DND-41 (cell line): ENCODE measurements at regions not wholly inside any gene's neighbourhood (a gene's known extent, or its start where the extent isn't known, plus 50 kb on each side); places are given as distances from the start of the nearest gene placed in this dataset.

Experiments
- EZH2 ChIP-seq: IDR thresholded peaks from 3 replicates; pipeline ENCODE4 v1.6.1; 2012; ENCODE audit warnings: borderline replicate concordance, low read depth, mild to moderate bottlenecking, moderate library complexity, low read length, inconsistent platforms; ENCODE audit not compliant: severe bottlenecking
- TF ChIP-seq, protein P1 (sequence below): IDR thresholded peaks from 2 replicates; pipeline ENCODE4 v1.5.1; 2012; ENCODE audit warnings: borderline replicate concordance, low read length, moderate library complexity, mild to moderate bottlenecking; ENCODE audit not compliant: poor library complexity, severe bottlenecking; ENCODE audit errors: extremely low read depth

GRCh38 chr6:145153495-145153894 is 581.8 kb downstream of the EPM2A start:
- TF ChIP-seq, protein P1, sequence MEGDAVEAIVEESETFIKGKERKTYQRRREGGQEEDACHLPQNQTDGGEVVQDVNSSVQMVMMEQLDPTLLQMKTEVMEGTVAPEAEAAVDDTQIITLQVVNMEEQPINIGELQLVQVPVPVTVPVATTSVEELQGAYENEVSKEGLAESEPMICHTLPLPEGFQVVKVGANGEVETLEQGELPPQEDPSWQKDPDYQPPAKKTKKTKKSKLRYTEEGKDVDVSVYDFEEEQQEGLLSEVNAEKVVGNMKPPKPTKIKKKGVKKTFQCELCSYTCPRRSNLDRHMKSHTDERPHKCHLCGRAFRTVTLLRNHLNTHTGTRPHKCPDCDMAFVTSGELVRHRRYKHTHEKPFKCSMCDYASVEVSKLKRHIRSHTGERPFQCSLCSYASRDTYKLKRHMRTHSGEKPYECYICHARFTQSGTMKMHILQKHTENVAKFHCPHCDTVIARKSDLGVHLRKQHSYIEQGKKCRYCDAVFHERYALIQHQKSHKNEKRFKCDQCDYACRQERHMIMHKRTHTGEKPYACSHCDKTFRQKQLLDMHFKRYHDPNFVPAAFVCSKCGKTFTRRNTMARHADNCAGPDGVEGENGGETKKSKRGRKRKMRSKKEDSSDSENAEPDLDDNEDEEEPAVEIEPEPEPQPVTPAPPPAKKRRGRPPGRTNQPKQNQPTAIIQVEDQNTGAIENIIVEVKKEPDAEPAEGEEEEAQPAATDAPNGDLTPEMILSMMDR = no peak
- TF ChIP-seq EZH2 = no peak
